Bronchial epithelial cell (primary cell): ENCODE measurements at regions not wholly inside any gene's neighbourhood (a gene's known extent, or its start where the extent isn't known, plus 50 kb on each side); places are given as distances from the start of the nearest gene placed in this dataset.

ENCODE experiments used
- DNase-seq: peaks from one replicate; pipeline ENCODE4 v3.0.0-alpha.2; 2010; ENCODE audit warnings: low read depth
- FAIRE-seq: peaks from 2 replicates; lab custom pipeline; 2011; peaks lifted over from hg19 to GRCh38; lab: Jason Lieb, UNC
- H3K27me3 ChIP-seq: 2 replicates; pipeline ENCODE4 v1.5.1; 2011; ENCODE audit warnings: low read length; ENCODE audit not compliant: control insufficient read depth, insufficient read depth
- H3K36me3 ChIP-seq: 2 replicates; pipeline ENCODE4 v1.5.1; 2011; ENCODE audit warnings: low read length; ENCODE audit not compliant: control insufficient read depth, insufficient read depth
- H3K4me3 ChIP-seq: 2 replicates; pipeline ENCODE4 v1.5.1; 2011; ENCODE audit warnings: mild to moderate bottlenecking, low read depth, low read length, control low read depth
- TF ChIP-seq, protein P1 (sequence below): IDR thresholded peaks from 2 replicates; pipeline ENCODE4 v1.5.1; 2011; ENCODE audit warnings: mild to moderate bottlenecking, moderate library complexity, low read length, control low read depth, inconsistent platforms; ENCODE audit not compliant: insufficient read depth, severe bottlenecking

DNA sequence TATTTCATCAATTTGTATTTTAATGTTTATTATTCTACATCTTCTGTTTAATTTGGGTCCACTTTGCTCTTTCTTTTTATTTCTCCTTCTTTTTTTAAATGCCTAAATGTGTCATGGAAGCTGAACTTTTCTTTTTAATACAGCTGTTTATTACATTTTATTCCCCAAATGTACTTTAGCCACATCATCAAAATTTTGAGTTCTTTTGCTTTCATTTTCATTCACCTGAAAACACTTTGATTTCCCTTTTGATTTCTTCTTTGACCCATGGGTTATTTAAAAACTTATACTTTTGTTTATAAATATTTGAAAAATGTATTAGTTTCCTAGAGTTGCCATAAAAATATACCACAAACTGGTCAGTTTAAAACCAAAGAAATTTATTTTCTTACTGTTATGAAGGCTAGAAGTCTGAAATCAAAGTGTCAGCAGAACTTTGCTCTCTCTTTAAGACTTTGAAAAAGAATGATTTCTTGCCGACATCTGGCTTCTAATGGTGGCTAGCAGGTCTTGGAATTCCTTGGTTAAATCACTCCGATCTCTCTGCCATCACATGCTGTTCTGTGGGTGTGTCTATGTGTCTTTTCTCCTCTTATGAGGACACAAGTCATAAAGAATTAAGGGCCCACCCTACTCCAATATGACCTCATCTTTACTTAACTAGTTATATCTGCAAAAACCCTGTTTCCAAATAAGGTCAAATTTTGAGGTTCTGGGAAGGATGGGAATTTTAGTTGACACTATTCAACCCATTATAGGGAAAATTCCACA is 225.5 kb downstream of the ANKRD7 start:
- Histone ChIP-seq H3K27me3 (no peaks in the 10 kb centered on the region), H3K36me3 (no peaks in the 10 kb centered on the region), H3K4me3 (no peak overlapping the region)
- TF ChIP-seq, protein P1, sequence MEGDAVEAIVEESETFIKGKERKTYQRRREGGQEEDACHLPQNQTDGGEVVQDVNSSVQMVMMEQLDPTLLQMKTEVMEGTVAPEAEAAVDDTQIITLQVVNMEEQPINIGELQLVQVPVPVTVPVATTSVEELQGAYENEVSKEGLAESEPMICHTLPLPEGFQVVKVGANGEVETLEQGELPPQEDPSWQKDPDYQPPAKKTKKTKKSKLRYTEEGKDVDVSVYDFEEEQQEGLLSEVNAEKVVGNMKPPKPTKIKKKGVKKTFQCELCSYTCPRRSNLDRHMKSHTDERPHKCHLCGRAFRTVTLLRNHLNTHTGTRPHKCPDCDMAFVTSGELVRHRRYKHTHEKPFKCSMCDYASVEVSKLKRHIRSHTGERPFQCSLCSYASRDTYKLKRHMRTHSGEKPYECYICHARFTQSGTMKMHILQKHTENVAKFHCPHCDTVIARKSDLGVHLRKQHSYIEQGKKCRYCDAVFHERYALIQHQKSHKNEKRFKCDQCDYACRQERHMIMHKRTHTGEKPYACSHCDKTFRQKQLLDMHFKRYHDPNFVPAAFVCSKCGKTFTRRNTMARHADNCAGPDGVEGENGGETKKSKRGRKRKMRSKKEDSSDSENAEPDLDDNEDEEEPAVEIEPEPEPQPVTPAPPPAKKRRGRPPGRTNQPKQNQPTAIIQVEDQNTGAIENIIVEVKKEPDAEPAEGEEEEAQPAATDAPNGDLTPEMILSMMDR: no peak
- DNase-seq (no peak), FAIRE-seq (no peak)

DNA sequence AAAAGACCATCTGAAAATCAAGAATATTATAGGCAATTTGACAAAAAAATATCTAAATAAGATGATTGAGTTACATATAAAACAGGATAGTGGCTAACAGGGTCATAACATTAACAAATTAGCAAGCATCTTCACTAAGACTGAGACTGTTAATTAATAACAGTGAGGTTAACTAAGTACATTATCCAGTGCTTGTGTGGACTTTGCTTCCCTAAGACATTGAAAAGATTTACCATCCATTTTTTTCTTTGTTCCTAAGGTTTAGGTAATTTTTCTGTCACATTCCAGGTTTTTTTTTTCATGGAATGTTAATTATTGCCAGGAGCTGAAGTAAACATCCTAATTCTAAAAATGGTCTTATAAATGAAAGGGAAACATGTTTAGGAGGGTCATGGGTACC is 227.6 kb downstream of the ANKRD7 start:
- TF ChIP-seq, protein P1: no peak
- Histone ChIP-seq H3K27me3 (no peaks in the 10 kb centered on the region), H3K36me3 (no peaks in the 10 kb centered on the region), H3K4me3 (no peak overlapping the region)
- DNase-seq: no peak
- no peak for FAIRE-seq

DNA sequence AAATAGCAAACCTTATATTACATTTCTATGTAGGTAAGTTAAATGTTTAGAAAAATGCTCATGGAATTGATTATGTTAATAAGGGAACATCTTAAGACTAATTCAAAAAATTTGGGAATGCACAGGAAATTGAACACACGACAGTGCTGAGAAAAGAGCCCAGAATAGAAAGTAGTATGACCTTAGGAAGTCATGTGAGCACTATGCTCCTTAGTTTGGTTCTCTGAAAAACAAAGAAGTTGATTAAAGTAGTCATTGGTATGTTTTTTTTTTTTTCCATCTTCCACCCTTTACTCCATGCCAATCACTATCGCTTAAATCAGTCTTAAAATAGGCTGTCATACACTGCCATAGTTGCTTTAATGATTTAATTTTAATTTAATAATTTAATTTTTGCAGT is 242.9 kb downstream of the ANKRD7 start:
- no peak overlapping the region for H3K4me3 ChIP-seq
- TF ChIP-seq, protein P1: no peak
- H3K36me3 ChIP-seq: no peaks in the 10 kb centered on the region
- no peaks in the 10 kb centered on the region for H3K27me3 ChIP-seq
- DNase-seq (no peak), FAIRE-seq (no peak)

DNA sequence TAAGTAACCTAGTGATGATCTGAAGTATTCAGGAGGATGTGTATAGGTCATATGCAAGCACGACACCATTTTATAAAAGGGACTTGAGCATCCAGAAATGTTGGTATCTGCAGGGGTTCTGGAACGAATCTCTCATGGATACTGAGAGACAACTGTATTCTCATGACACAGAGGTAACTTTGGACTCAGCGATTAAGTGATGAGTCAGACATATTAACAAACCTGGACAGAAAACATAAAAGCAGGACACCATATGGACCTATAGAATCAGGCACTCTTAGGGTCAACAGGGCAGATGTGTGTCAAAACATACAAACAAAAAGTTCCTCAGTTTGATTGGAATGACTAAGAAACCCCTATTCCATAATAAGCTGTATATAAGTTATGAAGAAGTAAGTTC is 248.1 kb downstream of the ANKRD7 start:
- no peak for FAIRE-seq
- Histone ChIP-seq H3K27me3 (no peaks in the 10 kb centered on the region), H3K36me3 (no peaks in the 10 kb centered on the region), H3K4me3 (no peak overlapping the region)
- DNase-seq: no peak
- TF ChIP-seq, protein P1: no peak

DNA sequence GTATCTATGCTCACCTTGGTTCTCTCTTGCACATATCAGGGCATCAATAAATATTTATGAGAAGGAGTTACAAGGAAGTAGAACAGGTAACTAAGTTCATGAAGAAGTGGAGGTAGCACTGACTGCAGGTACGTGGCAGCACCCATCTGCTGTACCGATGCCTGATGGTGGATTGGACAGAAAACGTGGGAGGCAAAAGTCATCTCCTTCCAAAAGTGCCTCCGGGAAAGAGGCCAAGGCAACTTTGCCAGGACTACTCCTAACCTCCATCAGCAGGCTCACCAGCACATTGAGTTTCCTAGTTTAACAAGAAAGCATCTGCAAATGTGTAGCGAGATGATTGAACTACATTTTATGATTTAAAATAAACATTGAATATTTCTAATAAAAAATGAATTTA is 248.8 kb downstream of the ANKRD7 start:
- Histone ChIP-seq H3K4me3 (no peak overlapping the region), H3K36me3 (no peaks in the 10 kb centered on the region), H3K27me3 (no peaks in the 10 kb centered on the region)
- DNase-seq (no peak), FAIRE-seq (no peak)
- TF ChIP-seq, protein P1: no peak

DNA sequence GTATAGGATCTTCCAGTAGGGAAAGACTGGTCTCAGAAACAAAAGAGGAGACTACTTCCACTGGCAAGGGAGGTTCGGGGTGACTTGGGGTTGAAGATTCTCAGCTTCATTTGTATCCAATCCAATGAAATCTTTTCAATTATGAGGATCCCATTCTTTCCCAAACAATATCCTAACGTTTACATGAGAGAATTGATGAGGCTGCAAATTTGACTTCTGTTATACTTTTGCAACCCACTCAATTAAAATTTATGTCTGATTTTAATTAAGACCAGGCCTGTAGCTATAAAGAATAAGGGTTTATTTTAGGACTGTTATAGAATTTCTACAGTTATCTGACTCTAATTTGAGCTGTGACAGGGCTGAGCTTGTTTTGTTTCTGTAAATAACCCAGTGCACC is 251.5 kb downstream of the ANKRD7 start:
- FAIRE-seq (no peak), DNase-seq (no peak)
- Histone ChIP-seq H3K4me3 (no peak overlapping the region), H3K36me3 (no peaks in the 10 kb centered on the region), H3K27me3 (no peaks in the 10 kb centered on the region)
- TF ChIP-seq, protein P1: no peak
